ENCODE measurements at regions not wholly inside any gene's neighbourhood (a gene's known extent, or its start where the extent isn't known, plus 50 kb on each side); places are given as distances from the start of the nearest gene placed in this dataset.

DNA sequence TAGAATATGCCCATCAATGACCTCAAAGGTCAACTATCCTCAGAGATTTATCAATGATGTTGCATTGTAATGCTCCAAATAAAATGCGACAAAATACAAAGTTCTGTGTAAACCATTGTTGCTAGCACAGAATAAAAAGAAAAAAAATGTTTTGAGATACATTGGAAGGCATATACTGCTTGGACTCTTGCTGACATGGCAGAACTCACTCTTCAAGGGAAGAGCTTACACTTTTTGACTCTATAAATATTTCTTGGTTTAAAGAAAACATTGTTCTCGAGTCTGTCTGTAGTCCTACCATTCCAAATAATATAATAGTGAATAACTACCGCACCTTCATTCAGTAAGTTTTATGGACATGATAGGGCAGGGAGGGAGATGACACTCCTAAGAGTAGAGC, 178.7 kb upstream of the RSPO3 start:
- 98% methylated on average over 2 of the region's 3 CpGs for WGBS
- H3K27me3 ChIP-seq (ENCODE audit: insufficient read depth, low read length): no peaks in the 10 kb centered on the region
- H3K4me3 ChIP-seq (ENCODE audit: low read length): no peak overlapping the region
- H3K9me3 ChIP-seq (ENCODE audit: insufficient read depth, low read depth, low read length): no peaks in the 10 kb centered on the region
- H3K9ac ChIP-seq (ENCODE audit: low read depth, low read length): no peak overlapping the region
- H3K4me1 ChIP-seq (ENCODE audit: insufficient read depth, low read length): no peaks in the 10 kb centered on the region
- H3K36me3 ChIP-seq (ENCODE audit: insufficient read depth, low read length): no peaks in the 10 kb centered on the region
- H3K27ac ChIP-seq (ENCODE audit: low read depth, low read length): no peak overlapping the region

DNA sequence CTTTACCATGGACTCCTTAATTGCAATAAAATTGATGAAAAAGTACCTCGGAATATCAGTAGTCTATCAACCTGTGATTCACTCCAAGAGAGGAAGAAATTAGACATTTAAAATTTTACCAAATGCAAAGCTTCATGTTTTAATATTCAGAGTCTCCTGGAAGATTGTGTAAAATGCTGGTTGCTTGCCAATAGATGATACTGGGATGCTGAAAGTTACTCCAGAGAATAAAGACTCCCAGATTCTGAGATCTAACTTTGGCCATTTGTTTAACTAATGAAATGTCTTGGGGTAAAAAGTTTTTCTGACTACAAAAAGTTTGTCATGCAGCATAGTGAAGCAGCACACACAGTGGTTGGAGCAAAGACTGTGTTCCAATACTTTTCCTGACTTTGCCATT, 176.7 kb upstream of the RSPO3 start:
- no peak overlapping the region for H3K4me3 ChIP-seq (ENCODE audit: low read length)
- H3K9me3 ChIP-seq (ENCODE audit: insufficient read depth, low read depth, low read length): no peaks in the 10 kb centered on the region
- no peak overlapping the region for H3K9ac ChIP-seq (ENCODE audit: low read depth, low read length)
- no peaks in the 10 kb centered on the region for H3K27me3 ChIP-seq (ENCODE audit: insufficient read depth, low read length)
- WGBS: no CpG with 5 or more reads among the region's 1 CpG
- H3K36me3 ChIP-seq (ENCODE audit: insufficient read depth, low read length): no peaks in the 10 kb centered on the region
- no peak overlapping the region for H3K27ac ChIP-seq (ENCODE audit: low read depth, low read length)
- no peaks in the 10 kb centered on the region for H3K4me1 ChIP-seq (ENCODE audit: insufficient read depth, low read length)

DNA sequence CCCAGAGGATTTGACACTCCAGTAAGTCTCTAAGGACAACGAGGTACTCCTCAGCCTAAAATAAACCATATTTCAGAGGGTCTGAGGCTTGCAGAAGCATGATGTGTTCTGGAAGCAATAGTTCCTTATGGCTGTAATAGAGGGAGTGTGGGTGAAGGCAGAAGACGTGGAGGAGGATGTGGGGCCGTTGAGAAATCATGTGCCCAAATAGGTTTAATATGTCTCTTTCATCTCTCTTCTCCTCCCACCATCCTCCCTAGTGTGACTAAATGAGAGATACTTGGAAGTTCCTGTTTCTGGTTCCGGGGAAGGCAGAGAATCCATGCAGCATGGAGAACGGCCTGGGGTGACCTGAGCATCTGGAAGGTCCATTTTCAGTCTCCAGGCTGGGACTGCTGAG, 174.0 kb upstream of the RSPO3 start:
- WGBS: 92% methylated on average over 4 of the region's 5 CpGs

DNA sequence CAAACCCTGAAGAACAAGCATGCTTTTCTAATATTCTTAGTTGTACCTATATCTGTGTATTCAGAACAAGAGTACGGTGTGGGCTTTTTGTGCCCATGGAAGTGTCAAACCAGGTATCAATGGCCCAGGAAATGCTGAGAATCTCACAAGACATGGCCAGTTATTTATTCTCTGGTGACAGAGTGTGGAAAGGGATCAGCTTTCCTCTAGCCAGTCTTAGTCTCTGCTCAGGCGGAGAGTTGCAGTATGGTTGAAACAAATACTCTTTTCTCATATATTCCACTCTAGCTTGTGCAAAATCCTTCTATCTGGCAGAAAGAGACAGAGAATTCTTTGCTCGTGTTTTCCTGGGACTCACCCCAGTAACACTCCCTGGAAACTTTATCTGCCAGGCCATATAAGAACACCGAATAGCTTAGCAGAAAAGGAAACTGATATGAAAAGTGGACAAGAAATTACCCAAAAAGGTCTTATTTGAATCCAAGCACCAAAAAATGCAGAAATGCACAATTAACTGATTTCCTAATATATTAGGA, 173.3 kb upstream of the RSPO3 start:
- no peak overlapping the region for H3K9ac ChIP-seq (ENCODE audit: low read depth, low read length)
- H3K4me1 ChIP-seq (ENCODE audit: insufficient read depth, low read length): no peaks in the 10 kb centered on the region
- 97% methylated on average over 4 of the region's 4 CpGs for WGBS
- H3K27me3 ChIP-seq (ENCODE audit: insufficient read depth, low read length): no peaks in the 10 kb centered on the region
- no peak overlapping the region for H3K27ac ChIP-seq (ENCODE audit: low read depth, low read length)
- no peaks in the 10 kb centered on the region for H3K9me3 ChIP-seq (ENCODE audit: insufficient read depth, low read depth, low read length)
- no peaks in the 10 kb centered on the region for H3K36me3 ChIP-seq (ENCODE audit: insufficient read depth, low read length)
- H3K4me3 ChIP-seq (ENCODE audit: low read length): no peak overlapping the region

More for the DNA sequence above, 174.0 kb upstream of the RSPO3 start:
- no peaks in the 10 kb centered on the region for H3K4me1 ChIP-seq (ENCODE audit: insufficient read depth, low read length)
- H3K27me3 ChIP-seq (ENCODE audit: insufficient read depth, low read length): no peaks in the 10 kb centered on the region
- no peak overlapping the region for H3K9ac ChIP-seq (ENCODE audit: low read depth, low read length)
- no peaks in the 10 kb centered on the region for H3K9me3 ChIP-seq (ENCODE audit: insufficient read depth, low read depth, low read length)
- H3K36me3 ChIP-seq (ENCODE audit: insufficient read depth, low read length): no peaks in the 10 kb centered on the region
- no peak overlapping the region for H3K27ac ChIP-seq (ENCODE audit: low read depth, low read length)
- no peak overlapping the region for H3K4me3 ChIP-seq (ENCODE audit: low read length)

DNA sequence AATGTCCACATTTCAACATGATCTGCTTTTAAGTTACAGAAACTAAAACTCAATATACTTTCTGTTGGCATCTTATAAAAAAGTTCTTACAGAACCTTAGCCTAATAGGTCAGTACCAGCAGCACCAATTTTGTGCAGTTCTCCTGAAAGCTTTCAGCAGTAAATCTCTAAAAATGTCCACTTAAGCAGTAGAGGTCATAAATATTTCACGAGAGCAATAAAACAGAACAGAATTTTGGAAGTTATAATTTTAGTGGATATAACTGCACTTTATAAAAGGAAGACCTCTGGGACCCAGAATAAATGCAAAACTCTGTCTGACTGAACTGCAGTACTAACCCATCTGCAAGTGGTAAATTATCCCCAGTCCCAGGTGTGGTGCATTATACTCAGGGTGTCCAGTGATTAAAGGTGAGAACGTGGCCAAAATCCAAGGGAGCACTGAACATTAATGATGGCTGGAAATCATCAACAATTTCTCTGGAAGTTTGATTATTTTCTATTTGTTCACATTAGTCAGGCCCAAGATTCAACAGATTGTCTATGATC, 172.6 kb upstream of the RSPO3 start:
- H3K4me1 ChIP-seq (ENCODE audit: insufficient read depth, low read length): no peaks in the 10 kb centered on the region
- no peak overlapping the region for H3K4me3 ChIP-seq (ENCODE audit: low read length)
- H3K27me3 ChIP-seq (ENCODE audit: insufficient read depth, low read length): no peaks in the 10 kb centered on the region
- H3K36me3 ChIP-seq (ENCODE audit: insufficient read depth, low read length): no peaks in the 10 kb centered on the region
- 96% methylated on average over 2 of the region's 2 CpGs for WGBS
- H3K9me3 ChIP-seq (ENCODE audit: insufficient read depth, low read depth, low read length): no peaks in the 10 kb centered on the region
- no peak overlapping the region for H3K27ac ChIP-seq (ENCODE audit: low read depth, low read length)
- no peak overlapping the region for H3K9ac ChIP-seq (ENCODE audit: low read depth, low read length)

DNA sequence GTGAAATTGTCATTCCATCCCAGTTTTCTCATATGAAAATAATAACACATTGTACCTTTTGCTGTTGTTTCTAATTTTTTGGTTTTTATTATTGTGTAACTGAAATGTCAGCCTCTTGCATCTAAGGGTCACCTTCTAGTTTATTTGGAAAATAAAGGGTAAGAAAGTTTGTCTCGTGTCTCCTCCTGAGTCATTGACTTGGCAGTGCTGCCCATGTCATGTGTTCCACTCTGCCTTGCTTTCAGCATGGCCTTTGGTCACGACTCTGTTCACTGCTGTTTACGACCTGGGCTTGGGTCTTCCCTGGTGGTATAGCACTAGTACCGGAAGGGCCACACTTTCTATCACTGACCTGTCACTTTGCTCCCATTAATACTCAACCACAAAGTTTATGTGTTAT, 171.4 kb upstream of the RSPO3 start:
- 89% methylated on average over 4 of the region's 4 CpGs for WGBS
- H3K9ac ChIP-seq (ENCODE audit: low read depth, low read length): no peak overlapping the region
- 0 out of 2 replicates have a peak, but pooled peaks cover 2% of the 10 kb centered on the region for H3K4me1 ChIP-seq (ENCODE audit: insufficient read depth, low read length)
- H3K4me3 ChIP-seq (ENCODE audit: low read length): no peak overlapping the region
- H3K9me3 ChIP-seq (ENCODE audit: insufficient read depth, low read depth, low read length): no peaks in the 10 kb centered on the region
- no peak overlapping the region for H3K27ac ChIP-seq (ENCODE audit: low read depth, low read length)
- no peaks in the 10 kb centered on the region for H3K36me3 ChIP-seq (ENCODE audit: insufficient read depth, low read length)
- no peaks in the 10 kb centered on the region for H3K27me3 ChIP-seq (ENCODE audit: insufficient read depth, low read length)

DNA sequence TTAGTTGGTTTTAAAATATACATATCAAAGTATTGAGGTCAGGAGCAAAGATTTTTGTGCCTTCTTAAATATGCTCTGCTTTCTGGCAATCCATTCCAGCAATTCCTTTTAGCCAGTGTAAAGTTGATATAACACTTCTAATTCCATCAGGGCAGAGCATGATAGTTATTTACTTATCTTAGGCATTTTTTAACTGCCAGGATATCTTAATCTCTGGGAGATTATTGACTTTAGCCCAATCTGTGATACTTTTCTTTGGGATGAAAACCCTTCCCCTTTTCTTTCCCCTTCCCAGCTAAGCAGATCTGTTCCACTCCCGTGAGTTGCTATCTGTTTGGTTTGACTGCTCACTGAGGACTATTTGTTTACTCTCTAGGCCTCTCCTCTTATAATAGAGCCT, 168.7 kb upstream of the RSPO3 start:
- WGBS: 88% methylated on average over 1 of the region's 1 CpG
- no peaks in the 10 kb centered on the region for H3K36me3 ChIP-seq (ENCODE audit: insufficient read depth, low read length)
- H3K9me3 ChIP-seq (ENCODE audit: insufficient read depth, low read depth, low read length): no peaks in the 10 kb centered on the region

DNA sequence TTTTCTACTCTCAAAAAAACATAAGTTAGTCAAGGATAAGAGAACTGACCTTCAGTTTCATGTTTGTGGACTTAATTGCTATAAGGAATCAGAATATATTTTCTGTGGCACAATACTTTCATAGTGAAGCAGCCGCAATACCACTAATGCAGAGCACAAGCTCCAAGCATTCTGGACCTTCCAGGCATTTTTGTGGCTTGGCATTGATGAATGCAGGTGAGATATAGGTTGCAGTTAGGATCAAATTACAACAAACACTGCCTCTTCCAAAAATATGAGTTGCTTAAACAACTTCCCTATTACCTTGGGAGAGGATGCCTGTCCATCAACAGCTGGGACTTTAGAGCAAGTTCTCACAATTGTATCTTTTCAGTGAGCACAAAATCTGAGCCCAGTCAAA, 162.8 kb upstream of the RSPO3 start:
- WGBS: 100% methylated on average over 1 of the region's 1 CpG
- Histone ChIP-seq H3K36me3 (ENCODE audit: insufficient read depth, low read length) (no peaks in the 10 kb centered on the region), H3K9me3 (ENCODE audit: insufficient read depth, low read depth, low read length) (no peaks in the 10 kb centered on the region)

More for the DNA sequence above, 168.7 kb upstream of the RSPO3 start:
- H3K4me3 ChIP-seq (ENCODE audit: low read length): no peak overlapping the region
- H3K9ac ChIP-seq (ENCODE audit: low read depth, low read length): no peak overlapping the region
- no peaks in the 10 kb centered on the region for H3K27me3 ChIP-seq (ENCODE audit: insufficient read depth, low read length)
- no peak overlapping the region for H3K27ac ChIP-seq (ENCODE audit: low read depth, low read length)
- 0 out of 2 replicates have a peak, but pooled peaks cover 2% of the 10 kb centered on the region for H3K4me1 ChIP-seq (ENCODE audit: insufficient read depth, low read length)

DNA sequence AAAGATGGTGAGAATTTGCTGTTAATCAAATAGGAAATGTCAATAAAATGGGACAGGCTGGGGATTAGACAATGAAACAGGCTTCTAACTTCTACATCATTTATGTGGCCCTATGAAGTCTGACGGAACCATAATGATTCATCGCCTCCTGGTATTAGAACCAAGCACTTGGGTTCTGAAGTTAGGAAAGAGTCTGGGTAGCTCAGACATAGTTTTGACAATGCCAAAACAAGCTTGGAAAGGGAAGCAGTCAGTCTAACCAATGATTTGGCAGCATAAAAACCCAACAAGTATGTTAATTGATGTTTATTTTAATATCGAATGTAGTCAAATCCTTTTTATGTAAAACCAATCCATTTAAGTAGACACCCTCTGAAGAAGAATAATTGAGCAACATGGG, 160.8 kb upstream of the RSPO3 start:
- H3K9ac ChIP-seq (ENCODE audit: low read depth, low read length): no peak overlapping the region
- 96% methylated on average over 2 of the region's 3 CpGs for WGBS
- no peaks in the 10 kb centered on the region for H3K36me3 ChIP-seq (ENCODE audit: insufficient read depth, low read length)
- no peak overlapping the region for H3K4me3 ChIP-seq (ENCODE audit: low read length)
- H3K9me3 ChIP-seq (ENCODE audit: insufficient read depth, low read depth, low read length): no peaks in the 10 kb centered on the region
- H3K27me3 ChIP-seq (ENCODE audit: insufficient read depth, low read length): no peaks in the 10 kb centered on the region
- H3K27ac ChIP-seq (ENCODE audit: low read depth, low read length): no peak overlapping the region
- H3K4me1 ChIP-seq (ENCODE audit: insufficient read depth, low read length): no peaks in the 10 kb centered on the region

More for the DNA sequence above, 162.8 kb upstream of the RSPO3 start:
- Histone ChIP-seq H3K9ac (ENCODE audit: low read depth, low read length) (no peak overlapping the region), H3K4me3 (ENCODE audit: low read length) (no peak overlapping the region), H3K4me1 (ENCODE audit: insufficient read depth, low read length) (0 out of 2 replicates have a peak, but pooled peaks cover 2% of the 10 kb centered on the region), H3K27ac (ENCODE audit: low read depth, low read length) (no peak overlapping the region), H3K27me3 (ENCODE audit: insufficient read depth, low read length) (no peaks in the 10 kb centered on the region)

DNA sequence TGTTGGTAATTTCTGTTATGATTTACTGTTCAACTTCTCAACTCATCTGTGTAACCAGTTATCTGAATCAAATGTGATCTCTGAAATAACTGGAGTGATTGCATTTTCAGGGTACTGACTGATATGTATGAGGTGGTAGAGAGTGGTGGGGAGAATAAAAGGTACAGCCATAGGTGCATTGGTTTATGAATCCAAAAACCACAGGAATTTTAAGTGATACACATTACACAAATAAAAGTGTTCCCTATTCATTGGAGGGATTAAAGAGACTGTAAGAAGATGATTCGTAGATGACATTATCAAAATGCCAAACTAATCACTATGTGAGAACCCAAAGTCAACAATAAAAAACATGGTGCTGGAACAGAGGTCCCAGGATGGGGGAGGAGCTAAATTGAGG, 158.7 kb upstream of the RSPO3 start:
- Histone ChIP-seq H3K4me3 (ENCODE audit: low read length) (no peak overlapping the region), H3K27me3 (ENCODE audit: insufficient read depth, low read length) (no peaks in the 10 kb centered on the region)
- WGBS: no CpG with 5 or more reads among the region's 1 CpG

DNA sequence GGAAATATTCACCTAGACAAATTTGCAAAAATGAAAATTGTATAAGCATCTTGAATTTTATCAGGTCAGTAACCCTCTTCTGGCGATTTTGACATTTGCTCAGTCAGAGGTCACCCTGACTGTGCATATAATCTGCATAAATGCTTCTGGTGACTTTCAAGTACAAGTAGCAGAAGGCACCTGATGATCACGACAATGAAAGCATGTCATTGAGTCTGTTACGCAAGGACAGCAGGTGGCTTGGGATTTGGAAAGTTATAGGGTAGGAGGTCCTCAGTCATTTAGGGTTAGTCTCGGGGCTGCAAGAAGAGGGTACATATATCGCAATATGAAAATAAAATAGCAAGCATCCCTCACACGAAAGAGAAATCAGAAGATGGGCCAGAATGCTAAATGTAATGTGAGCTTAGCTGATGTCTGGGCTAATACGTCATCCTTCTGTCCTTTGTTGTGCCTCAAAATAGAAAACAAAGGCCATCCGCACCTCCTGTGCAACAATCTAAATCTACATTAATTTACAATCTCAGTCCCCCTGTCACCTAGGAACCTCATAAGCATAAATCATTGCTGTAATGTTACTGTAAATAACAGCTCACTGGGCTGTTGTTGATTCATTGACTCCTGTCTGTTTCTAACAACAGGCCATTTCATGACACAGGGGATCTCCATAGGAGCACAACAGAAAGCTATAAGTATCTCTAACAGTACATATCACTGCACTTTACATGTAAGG, 155.2 kb upstream of the RSPO3 start:
- Histone ChIP-seq H3K27ac (ENCODE audit: low read depth, low read length) (no peak overlapping the region), H3K4me3 (ENCODE audit: low read length) (no peak overlapping the region), H3K36me3 (ENCODE audit: insufficient read depth, low read length) (no peaks in the 10 kb centered on the region), H3K9ac (ENCODE audit: low read depth, low read length) (no peak overlapping the region), H3K27me3 (ENCODE audit: insufficient read depth, low read length) (no peaks in the 10 kb centered on the region), H3K4me1 (ENCODE audit: insufficient read depth, low read length) (peaks cover 11% of the 10 kb centered on the region), H3K9me3 (ENCODE audit: insufficient read depth, low read depth, low read length) (no peaks in the 10 kb centered on the region)
- 64% methylated on average over 8 of the region's 8 CpGs for WGBS

More for the DNA sequence above, 158.7 kb upstream of the RSPO3 start:
- Histone ChIP-seq H3K9ac (ENCODE audit: low read depth, low read length) (no peak overlapping the region), H3K4me1 (ENCODE audit: insufficient read depth, low read length) (peaks cover 11% of the 10 kb centered on the region), H3K27ac (ENCODE audit: low read depth, low read length) (no peak overlapping the region), H3K36me3 (ENCODE audit: insufficient read depth, low read length) (no peaks in the 10 kb centered on the region), H3K9me3 (ENCODE audit: insufficient read depth, low read depth, low read length) (no peaks in the 10 kb centered on the region)

Measured in HUES64 (cell line).